ENCODE measurements at regions not wholly inside any gene's neighbourhood (a gene's known extent, or its start where the extent isn't known, plus 50 kb on each side); places are given as distances from the start of the nearest gene placed in this dataset.

- TF ChIP-seq POLR2A (IDR thresholded peaks at IDR 0.05; ENCODE audit: low read depth, low read length) (no peak), SPI1 (IDR thresholded peaks at IDR 0.05; ENCODE audit: low read depth, low read length) (no peak), POLR2AphosphoS5 (IDR thresholded peaks at IDR 0.05; ENCODE audit: low read depth, low read length) (no peak), TAF1 (IDR thresholded peaks at IDR 0.05; ENCODE audit: low read depth, low read length) (no peak)
Observed at GRCh38 chr10:61278556-61278955, 174.6 kb downstream of the TMEM26 start.
